ENCODE measurements at regions not wholly inside any gene's neighbourhood (a gene's known extent, or its start where the extent isn't known, plus 50 kb on each side); places are given as distances from the start of the nearest gene placed in this dataset.

- TF ChIP-seq, protein P1, sequence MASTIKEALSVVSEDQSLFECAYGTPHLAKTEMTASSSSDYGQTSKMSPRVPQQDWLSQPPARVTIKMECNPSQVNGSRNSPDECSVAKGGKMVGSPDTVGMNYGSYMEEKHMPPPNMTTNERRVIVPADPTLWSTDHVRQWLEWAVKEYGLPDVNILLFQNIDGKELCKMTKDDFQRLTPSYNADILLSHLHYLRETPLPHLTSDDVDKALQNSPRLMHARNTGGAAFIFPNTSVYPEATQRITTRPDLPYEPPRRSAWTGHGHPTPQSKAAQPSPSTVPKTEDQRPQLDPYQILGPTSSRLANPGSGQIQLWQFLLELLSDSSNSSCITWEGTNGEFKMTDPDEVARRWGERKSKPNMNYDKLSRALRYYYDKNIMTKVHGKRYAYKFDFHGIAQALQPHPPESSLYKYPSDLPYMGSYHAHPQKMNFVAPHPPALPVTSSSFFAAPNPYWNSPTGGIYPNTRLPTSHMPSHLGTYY (CRISPR knock-in tag; IDR thresholded peaks at IDR 0.05): no peak
- TF ChIP-seq ZNF121 (CRISPR knock-in tag; IDR thresholded peaks at IDR 0.05): no peak
Observed at GRCh38 chr13:94851576-94851975, 139.2 kb upstream of the SOX21 start (continued).

GRCh38 chr13:94849254-94849653 is 136.9 kb upstream of the SOX21 start:
- ChIA-PET CTCF (no interaction called here), POLR2A (no interaction called here)
- peaks cover 25% of the 10 kb centered on the region for H3K9me3 Mint-ChIP-seq
- no peak overlapping the region for H3K4me3 Mint-ChIP-seq
- no peak for DNase-seq (ENCODE audit: low spot score)
- H3K27ac Mint-ChIP-seq: no peak overlapping the region
- peaks cover 8% of the 10 kb centered on the region; the same call in 1 of the 2 replicates for H3K36me3 Mint-ChIP-seq
- TF ChIP-seq GTF2I (CRISPR knock-in tag; conservative IDR thresholded peaks at IDR 0.05): no peak
- TF ChIP-seq ZSCAN18 (CRISPR knock-in tag; IDR thresholded peaks at IDR 0.05): no peak
- no peaks in the 10 kb centered on the region for H3K4me1 Mint-ChIP-seq
- peaks cover 2% of the 10 kb centered on the region; the same call in 1 of the 2 replicates for H3K27me3 Mint-ChIP-seq (ENCODE audit: low read depth)
- ATAC-seq: no peak

GRCh38 chr13:94842901-94843300 is 130.6 kb upstream of the SOX21 start:
- TF ChIP-seq RORB (CRISPR knock-in tag; IDR thresholded peaks at IDR 0.05): no peak
- TF ChIP-seq, protein P2, sequence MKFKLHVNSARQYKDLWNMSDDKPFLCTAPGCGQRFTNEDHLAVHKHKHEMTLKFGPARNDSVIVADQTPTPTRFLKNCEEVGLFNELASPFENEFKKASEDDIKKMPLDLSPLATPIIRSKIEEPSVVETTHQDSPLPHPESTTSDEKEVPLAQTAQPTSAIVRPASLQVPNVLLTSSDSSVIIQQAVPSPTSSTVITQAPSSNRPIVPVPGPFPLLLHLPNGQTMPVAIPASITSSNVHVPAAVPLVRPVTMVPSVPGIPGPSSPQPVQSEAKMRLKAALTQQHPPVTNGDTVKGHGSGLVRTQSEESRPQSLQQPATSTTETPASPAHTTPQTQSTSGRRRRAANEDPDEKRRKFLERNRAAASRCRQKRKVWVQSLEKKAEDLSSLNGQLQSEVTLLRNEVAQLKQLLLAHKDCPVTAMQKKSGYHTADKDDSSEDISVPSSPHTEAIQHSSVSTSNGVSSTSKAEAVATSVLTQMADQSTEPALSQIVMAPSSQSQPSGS (CRISPR knock-in tag; IDR thresholded peaks at IDR 0.05; ENCODE audit: borderline replicate concordance, low read depth): no peak
- TF ChIP-seq FOXK1 (CRISPR knock-in tag; IDR thresholded peaks at IDR 0.05): no peak
- no peak for TF ChIP-seq ZNF232 (CRISPR knock-in tag; IDR thresholded peaks at IDR 0.05)
- TF ChIP-seq OVOL2 (CRISPR knock-in tag; IDR thresholded peaks at IDR 0.05; ENCODE audit: borderline replicate concordance): no peak
- TF ChIP-seq ZNF532 (CRISPR knock-in tag; IDR thresholded peaks at IDR 0.05; ENCODE audit: borderline replicate concordance): no peak
- TF ChIP-seq CTCF (IDR thresholded peaks at IDR 0.05): no peak
- no peak for TF ChIP-seq ZNF219 (CRISPR knock-in tag; IDR thresholded peaks at IDR 0.05; ENCODE audit: borderline replicate concordance)
- TF ChIP-seq PREB (CRISPR knock-in tag; IDR thresholded peaks at IDR 0.05; ENCODE audit: borderline replicate concordance): no peak
- TF ChIP-seq TCF7 (CRISPR knock-in tag; IDR thresholded peaks at IDR 0.05; ENCODE audit: low read depth): no peak
- no peak for TF ChIP-seq FOXP4 (CRISPR knock-in tag; IDR thresholded peaks at IDR 0.05)
- no peak for TF ChIP-seq ZNF425 (CRISPR knock-in tag; conservative IDR thresholded peaks at IDR 0.05)
- peaks cover 10% of the 10 kb centered on the region for H3K9me3 Mint-ChIP-seq
- H3K36me3 Mint-ChIP-seq: no peaks in the 10 kb centered on the region
- H3K27ac Mint-ChIP-seq: no peak overlapping the region
- H3K4me1 Mint-ChIP-seq: no peaks in the 10 kb centered on the region
- H3K4me3 Mint-ChIP-seq: no peak overlapping the region
- DNase-seq (ENCODE audit: low spot score) (no peak), ATAC-seq (no peak)
- H3K27me3 Mint-ChIP-seq (ENCODE audit: low read depth): no peaks in the 10 kb centered on the region
- POLR2A ChIA-PET: no interaction called here
- CTCF ChIA-PET: no interaction called here
